Retina (tissue), 1 donor: ENCODE measurements at regions not wholly inside any gene's neighbourhood (a gene's known extent, or its start where the extent isn't known, plus 50 kb on each side); places are given as distances from the start of the nearest gene placed in this dataset.
"Not testable (repeated sequence)": the region's sequence is repeated elsewhere in the genome, so short reads cannot be mapped to it uniquely, and the experiment has no call there.

Experiments
- DNase-seq: peaks from one replicate; pipeline ENCODE4 v3.0.0-alpha.2; 2016

DNA sequence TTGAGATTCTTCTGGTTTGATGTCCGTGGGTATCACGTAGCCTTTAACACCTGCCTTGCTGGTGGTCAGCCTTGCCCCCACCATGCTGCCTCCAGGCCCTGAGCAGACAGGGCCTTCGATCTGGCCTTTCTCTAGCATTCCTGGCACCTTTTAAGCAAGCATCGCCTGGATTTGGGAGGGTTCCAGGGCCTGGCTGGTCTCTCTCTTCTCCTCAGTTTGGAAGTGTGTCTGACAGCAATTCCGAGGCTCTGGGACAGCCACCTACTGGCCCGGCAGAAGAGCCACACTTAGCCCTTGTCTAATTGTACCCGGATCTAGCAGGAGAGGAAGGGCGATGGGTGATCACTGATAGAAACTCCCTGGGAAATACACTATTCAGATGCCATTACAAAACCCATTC is 441.3 kb upstream of the MKI67 start:
- DNase-seq = peak; percentile 29

DNA sequence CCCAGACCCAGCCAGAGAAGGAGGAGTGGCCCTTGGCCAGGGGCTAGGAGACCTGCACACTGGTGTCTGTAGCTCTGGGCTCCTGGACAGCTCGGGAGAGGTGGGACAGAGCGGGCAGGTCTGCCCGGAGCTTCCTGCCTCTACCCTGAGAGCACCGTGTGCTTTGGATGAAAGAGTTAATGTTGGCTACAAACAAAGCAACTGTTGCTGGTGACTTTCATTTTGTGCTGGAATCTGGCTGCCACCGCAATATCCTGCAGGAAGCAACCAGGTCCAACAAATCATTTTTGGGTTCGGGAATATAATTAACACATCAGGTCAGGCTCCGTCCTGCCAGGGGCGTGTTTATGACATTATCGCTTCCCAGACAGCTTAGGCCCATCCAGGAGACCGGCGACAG is 441.8 kb upstream of the MKI67 start:
- DNase-seq = no peak

- DNase-seq = no peak
Measured at GRCh38 chr10:128568491-128568890, 442.3 kb upstream of the MKI67 start.

- DNase-seq = peak; percentile 87
Measured at GRCh38 chr10:128568990-128569945, 443.0 kb upstream of the MKI67 start.

- no peak for DNase-seq
Measured at GRCh38 chr10:128570319-128570995, 444.2 kb upstream of the MKI67 start.

GRCh38 chr10:128571071-128571470 is 444.8 kb upstream of the MKI67 start:
- DNase-seq = no peak

DNA sequence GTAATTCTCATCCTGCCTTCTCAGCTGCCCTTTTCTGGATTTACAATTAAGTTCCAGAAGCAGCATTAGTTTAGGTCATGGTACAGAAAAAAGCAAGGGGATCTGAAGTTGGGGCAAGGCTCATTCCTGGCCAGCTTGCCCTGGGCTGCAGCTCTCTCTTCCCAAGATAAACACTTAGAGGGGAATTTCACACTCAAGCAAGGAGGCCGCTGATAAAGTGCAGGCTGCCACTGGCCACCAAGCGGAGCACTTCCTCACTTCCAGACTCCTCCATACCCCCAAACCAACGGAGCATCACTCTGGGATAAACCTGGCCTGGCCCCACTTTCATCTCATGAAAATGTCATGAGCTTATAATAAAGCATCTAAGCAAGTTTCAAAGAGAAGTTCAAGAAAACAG is 445.5 kb upstream of the MKI67 start:
- peak; percentile 16 for DNase-seq

GRCh38 chr10:128572696-128573095 is 446.5 kb upstream of the MKI67 start:
- DNase-seq = peak; percentile 14

DNA sequence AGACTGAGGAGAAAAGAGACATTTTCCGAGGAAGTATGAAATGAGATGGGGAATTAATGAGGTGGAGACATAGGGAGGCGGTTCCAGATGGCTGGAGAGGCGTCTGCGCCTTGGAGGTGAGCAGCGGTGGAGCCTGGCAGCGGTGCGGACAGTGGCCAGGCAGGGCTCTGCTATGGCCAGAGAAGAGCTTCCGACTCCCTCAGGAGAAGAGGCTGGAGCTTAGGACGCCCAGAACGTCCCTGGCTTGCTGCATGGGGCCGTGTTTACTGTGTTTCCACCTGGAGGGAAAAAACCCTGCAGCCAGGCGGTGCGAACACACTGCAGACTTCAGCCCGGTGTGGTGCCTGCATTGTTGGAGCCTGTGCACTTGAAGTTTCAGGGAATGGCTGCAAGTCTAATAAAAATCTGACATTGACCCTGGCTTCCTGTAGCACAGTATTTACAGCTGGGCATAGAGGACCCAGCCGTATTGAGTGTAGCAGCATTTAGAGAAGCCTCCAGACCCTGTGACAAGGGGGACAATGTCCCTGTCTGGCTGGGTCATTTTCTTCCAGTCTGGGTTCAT is 447.1 kb upstream of the MKI67 start:
- DNase-seq = peak; percentile 30

- DNase-seq = no peak
Measured at GRCh38 chr10:128573986-128574385, 447.8 kb upstream of the MKI67 start.

DNA sequence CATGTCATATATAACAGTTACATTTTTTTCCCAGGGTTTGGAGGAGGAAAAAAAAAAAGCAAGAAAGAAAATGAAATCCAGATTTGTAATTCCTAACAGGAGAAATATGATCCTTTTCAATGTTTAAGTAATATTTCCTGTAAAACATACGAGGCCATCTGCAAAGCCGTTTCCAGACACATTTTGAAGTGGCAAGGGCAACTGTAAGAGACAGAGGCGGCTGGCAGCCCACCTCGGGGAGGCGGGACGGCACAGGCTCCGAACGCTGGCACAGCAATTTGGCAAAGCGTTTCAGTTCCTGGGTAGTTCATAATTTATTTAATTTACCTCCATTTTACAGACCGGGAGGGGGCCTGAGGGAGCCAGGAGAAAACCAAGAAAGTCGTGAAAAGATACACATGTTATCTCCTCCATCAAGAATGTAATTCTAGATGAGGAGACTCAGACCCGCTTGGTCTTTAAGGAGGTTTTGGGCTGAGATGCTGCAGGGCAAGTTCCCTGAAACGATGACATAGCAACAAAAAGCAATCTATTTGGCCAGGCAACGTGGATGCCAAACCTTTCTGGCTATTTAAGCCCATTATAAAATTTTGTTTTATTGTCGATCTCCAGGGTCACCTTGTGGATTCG is 448.5 kb upstream of the MKI67 start:
- DNase-seq = no peak

DNA sequence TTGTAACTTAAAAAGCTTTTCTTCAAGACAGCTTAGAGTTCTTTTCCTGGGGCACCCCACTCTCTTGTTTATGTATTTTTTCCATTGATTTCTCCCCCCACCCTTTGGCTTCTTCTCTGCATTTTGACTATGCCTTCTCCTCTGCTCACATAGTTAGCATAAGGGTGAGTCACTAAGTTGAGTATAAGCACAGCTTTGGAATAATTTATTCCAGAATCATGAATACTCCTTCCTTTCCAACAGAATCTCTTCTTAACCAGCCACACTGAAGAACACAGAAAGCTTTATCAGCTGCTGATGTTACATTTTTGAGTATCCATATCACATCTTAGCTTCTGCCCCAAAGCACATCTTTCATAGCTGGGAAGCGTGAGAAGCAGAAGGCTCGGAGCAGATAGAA is 449.5 kb upstream of the MKI67 start:
- DNase-seq = no peak

DNA sequence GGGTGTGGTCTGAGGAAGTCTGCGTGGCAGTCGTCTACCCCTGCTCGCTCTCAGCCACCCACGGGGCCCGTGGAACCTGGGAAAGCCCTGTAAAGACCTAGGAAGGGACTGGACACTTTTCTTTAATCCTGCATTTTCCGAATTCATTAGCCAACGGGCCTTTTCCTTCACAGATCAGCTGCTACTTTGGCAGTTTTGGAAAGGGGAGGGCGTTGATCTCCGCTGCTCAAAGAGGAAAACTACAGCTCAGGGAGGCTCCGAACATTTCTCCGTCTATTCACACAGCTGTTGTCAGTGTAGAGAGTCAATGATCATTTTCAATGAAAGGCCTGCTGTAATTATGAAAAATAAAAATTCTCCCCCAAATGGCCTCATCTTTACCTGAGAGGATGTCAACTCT is 450.1 kb upstream of the MKI67 start:
- no peak for DNase-seq

DNA sequence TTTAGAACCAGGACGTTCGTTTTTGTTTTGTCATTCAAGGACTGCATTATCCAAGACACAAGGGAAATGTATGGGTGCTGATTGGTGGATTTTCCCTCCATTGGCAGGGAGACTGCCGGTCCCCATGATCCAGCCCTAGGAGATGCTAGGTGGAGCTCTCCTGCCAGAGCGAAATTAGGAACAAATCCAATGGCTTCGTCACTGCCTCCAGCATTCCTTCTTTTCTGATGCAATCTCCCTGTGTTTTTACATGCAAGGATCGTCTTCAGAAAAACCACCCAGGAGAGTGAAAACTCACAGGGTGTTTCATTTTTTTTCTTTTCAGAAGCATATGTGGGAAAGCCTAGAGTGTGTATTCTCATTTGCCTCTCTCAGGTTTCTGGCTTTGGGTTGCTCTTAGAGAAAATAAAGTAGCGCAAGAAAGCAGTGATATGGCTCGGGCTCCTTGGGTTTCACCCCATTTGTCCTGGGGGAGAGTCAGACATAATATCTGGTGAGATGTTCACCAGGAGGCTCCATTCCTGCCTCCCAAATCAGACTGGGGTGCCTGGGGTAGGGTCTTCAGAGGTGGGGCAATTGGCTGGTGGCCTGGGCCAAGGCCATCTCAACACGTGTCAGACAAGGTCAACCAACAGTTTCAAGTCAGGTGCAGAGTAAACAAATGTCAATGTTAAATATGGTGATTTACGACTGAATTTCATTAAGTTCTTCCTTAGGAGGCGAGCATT is 450.9 kb upstream of the MKI67 start:
- no peak for DNase-seq

DNA sequence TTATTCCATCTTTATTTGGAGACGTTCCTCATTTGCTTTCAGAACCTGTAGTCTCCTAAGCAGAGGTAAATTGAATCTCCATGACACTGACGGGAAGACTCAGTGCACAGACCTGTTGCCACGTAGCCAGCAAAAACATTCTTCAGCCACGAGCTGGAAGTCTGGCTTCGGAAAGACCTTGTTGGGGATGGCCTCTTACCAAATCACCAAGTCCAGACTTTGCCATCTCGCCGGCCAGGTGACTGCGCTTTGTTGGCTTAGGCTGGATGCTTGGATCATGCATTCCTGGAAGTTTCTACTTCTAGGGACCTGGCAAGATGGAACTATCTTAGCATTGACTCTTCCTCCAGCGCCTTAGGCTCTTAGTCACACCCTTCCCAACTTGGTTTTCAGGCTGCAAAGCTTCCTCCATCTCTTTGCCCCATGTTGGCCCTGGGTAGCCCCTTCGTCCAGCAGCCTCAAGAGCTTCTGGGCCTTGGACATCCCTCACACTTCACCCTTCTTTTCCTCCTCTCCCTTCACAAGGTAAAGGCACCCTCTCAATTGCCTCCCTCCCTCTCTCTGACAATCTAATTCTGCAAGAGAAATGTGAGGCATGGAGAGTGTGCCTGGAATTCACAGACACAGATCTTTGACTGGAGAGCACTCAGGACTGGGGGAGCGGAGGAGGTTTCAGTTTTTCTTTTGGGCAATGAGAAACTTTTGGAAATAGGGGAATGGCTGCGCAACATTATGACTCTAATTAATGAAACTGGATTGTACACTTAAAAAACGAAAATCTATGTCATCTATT is 451.9 kb upstream of the MKI67 start:
- DNase-seq = no peak

GRCh38 chr10:128578766-128579165 is 452.5 kb upstream of the MKI67 start:
- DNase-seq = no peak

DNA sequence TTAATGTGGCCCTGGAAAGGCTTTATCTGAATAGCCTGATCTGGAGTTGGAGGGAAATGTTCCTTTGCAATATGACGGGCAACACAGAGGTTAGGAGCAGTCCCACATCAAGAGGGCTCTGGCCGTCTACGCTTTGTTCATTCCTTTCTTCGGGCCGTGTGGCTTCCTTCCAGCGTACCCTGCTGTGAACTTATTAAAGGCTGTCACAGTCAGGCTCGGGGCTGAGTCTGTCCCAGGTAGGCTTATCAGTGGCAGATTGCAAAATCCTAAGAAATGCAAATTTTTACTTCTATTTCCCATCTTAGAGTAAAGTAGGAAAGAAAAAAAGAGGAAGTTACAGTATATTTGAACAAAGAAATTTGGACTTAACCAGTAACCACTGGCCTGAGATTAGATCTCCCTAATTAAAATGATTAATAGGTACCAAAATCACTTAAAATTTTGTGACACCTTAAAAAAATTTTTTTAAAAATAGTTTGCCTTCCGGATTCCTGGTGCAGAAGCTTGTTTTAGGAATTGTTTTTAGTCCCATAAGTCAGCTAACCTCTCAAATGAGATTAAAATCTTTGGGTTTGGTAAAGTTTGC is 453.1 kb upstream of the MKI67 start:
- peak; percentile 46 for DNase-seq

DNA sequence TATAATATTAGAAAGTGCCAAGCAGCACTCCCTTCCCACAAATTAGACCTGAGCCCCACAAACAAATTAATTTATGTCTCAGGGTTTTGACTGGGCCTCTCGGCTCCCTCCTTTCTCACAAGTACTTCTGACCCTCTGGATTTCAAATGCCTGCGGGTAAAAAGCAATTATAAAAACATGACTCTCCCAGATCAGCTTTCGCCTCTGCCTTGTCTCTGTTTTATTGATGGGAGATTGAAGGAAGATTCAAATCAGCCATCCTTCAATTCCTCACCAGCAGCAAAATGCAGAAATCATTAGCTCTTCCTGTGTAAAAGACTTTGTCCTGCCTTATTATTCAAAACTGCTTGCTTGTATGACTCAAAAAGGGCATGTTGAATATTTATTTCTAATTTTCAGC is 453.7 kb upstream of the MKI67 start:
- peak; percentile 34 for DNase-seq

GRCh38 chr10:128583125-128583524 is 456.9 kb upstream of the MKI67 start:
- not testable (repeated sequence) for DNase-seq

- DNase-seq = not testable (repeated sequence)
Measured at GRCh38 chr10:128586599-128586998, 460.4 kb upstream of the MKI67 start.

DNA sequence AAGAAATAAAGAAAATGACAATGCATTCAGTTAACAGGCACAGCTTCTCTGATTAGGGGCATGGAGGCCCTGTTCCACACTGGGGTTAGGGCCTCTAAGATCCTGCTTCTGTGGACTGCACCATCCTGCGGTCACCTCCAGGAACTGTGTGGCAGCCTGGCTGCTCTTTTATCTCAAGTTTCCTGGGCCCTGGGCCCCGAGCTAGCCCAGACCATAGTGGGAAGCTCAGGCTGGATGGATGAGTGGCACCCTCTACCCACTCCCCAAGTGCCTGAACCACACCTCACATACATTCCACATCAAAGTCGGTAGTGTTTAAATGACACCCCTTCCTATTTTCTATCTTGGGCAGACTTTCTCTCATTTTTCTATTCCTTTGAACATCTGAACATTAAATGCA is 461.5 kb upstream of the MKI67 start:
- DNase-seq = no peak
